Activated CD4-positive, alpha-beta T cell treated with anti-CD3 and anti-CD28 coated beads for 36 hours (primary cell): ENCODE measurements at regions not wholly inside any gene's neighbourhood (a gene's known extent, or its start where the extent isn't known, plus 50 kb on each side); places are given as distances from the start of the nearest gene placed in this dataset.

Source experiments
- ATAC-seq: fragments of 200-7000 bp; cut with Tn5 transposase; one replicate; pipeline ENCODE4 v1.10.0; 2021; ENCODE audit warnings: mild to moderate bottlenecking, moderate library complexity
- CTCF ChIA-PET: fragments of 350-600 bp; sonication (Branson Sonifier 250); formaldehyde crosslinking; loops from one replicate; lab custom pipeline; 2021; ENCODE audit warnings: antibody characterized with exemption; lab: Charles Lee
- POLR2A ChIA-PET: fragments of 350-600 bp; sonication (Branson Sonifier 250); formaldehyde crosslinking; loops from one replicate; lab custom pipeline; 2021; ENCODE audit warnings: antibody characterized with exemption, inconsistent platforms; lab: Charles Lee
- DNase-seq: peaks from one replicate; pipeline ENCODE4 v3.0.0-alpha.2; 2020
- H3K27ac Mint-ChIP-seq: one replicate; pipeline ENCODE4 v1.8.0; 2021; ENCODE audit warnings: mixed read lengths
- H3K27me3 Mint-ChIP-seq: one replicate; pipeline ENCODE4 v1.8.0; 2021; ENCODE audit warnings: mixed read lengths
- H3K36me3 Mint-ChIP-seq: one replicate; pipeline ENCODE4 v1.8.0; 2021; ENCODE audit warnings: low read depth, mixed read lengths
- H3K4me1 Mint-ChIP-seq: one replicate; pipeline ENCODE4 v1.8.0; 2021; ENCODE audit warnings: mixed read lengths
- H3K4me3 Mint-ChIP-seq: one replicate; pipeline ENCODE4 v1.8.0; 2021; ENCODE audit warnings: mild to moderate bottlenecking, moderate library complexity, mixed read lengths
- H3K9me3 Mint-ChIP-seq: one replicate; pipeline ENCODE4 v1.8.0; 2021; ENCODE audit warnings: low read depth, mixed read lengths
- intact Hi-C, 2 experiments: fragments of 100-400 bp; cut with DNase I in 1 of 2; cut with micrococcal nuclease in 1 of 2; formaldehyde crosslinking; loops; one replicate each; pipeline versions ENCODE4 v1.14.2 to v1.15.1; 2022 to 2024; cut with DNase I, micrococcal nuclease

- no peak overlapping the region for H3K4me3 Mint-ChIP-seq
- DNase-seq (no peak), ATAC-seq (no peak)
- H3K27me3 Mint-ChIP-seq: no peaks in the 10 kb centered on the region
- H3K27ac Mint-ChIP-seq: no peak overlapping the region
- peaks cover 7% of the 10 kb centered on the region for H3K9me3 Mint-ChIP-seq
- no peaks in the 10 kb centered on the region for H3K4me1 Mint-ChIP-seq
- intact Hi-C loops: no loop called here
- no peaks in the 10 kb centered on the region for H3K36me3 Mint-ChIP-seq
- POLR2A ChIA-PET: no interaction called here
- CTCF ChIA-PET: no interaction called here
These were observed 192.0 kb downstream of the CDH7 start for GRCh38 chr18:65942854-65943253.

GRCh38 chr18:65942104-65942503, 191.3 kb downstream of the CDH7 start:
- H3K9me3 Mint-ChIP-seq: peaks cover 7% of the 10 kb centered on the region
- ChIA-PET POLR2A (no interaction called here), CTCF (no interaction called here)
- no peaks in the 10 kb centered on the region for H3K27me3 Mint-ChIP-seq
- no peaks in the 10 kb centered on the region for H3K4me1 Mint-ChIP-seq
- no peak for DNase-seq
- H3K36me3 Mint-ChIP-seq: no peaks in the 10 kb centered on the region
- no peak overlapping the region for H3K4me3 Mint-ChIP-seq
- intact Hi-C loops: no loop called here
- no peak for ATAC-seq
- H3K27ac Mint-ChIP-seq: no peak overlapping the region

- DNase-seq (no peak), ATAC-seq (no peak)
- POLR2A ChIA-PET: no interaction called here
These were observed 190.7 kb downstream of the CDH7 start for GRCh38 chr18:65941482-65941881.

More at GRCh38 chr18:65941482-65941881, 190.7 kb downstream of the CDH7 start:
- Mint-ChIP-seq H3K4me3 (no peak overlapping the region), H3K27me3 (no peaks in the 10 kb centered on the region), H3K9me3 (peaks cover 9% of the 10 kb centered on the region), H3K27ac (no peak overlapping the region), H3K4me1 (no peaks in the 10 kb centered on the region), H3K36me3 (no peaks in the 10 kb centered on the region)
- CTCF ChIA-PET: no interaction called here
- intact Hi-C loops: no loop called here
